ENCODE measurements at regions not wholly inside any gene's neighbourhood (a gene's known extent, or its start where the extent isn't known, plus 50 kb on each side); places are given as distances from the start of the nearest gene placed in this dataset.

GRCh38 chr12:108048686-108049085 lies 80.4 kb upstream of the WSCD2 start:
- no peak overlapping the region for H3K27ac ChIP-seq
- no peaks in the 10 kb centered on the region for H3K36me3 ChIP-seq
- TF ChIP-seq POLR2A (IDR thresholded peaks at IDR 0.05): no peak
- TF ChIP-seq, protein P1, sequence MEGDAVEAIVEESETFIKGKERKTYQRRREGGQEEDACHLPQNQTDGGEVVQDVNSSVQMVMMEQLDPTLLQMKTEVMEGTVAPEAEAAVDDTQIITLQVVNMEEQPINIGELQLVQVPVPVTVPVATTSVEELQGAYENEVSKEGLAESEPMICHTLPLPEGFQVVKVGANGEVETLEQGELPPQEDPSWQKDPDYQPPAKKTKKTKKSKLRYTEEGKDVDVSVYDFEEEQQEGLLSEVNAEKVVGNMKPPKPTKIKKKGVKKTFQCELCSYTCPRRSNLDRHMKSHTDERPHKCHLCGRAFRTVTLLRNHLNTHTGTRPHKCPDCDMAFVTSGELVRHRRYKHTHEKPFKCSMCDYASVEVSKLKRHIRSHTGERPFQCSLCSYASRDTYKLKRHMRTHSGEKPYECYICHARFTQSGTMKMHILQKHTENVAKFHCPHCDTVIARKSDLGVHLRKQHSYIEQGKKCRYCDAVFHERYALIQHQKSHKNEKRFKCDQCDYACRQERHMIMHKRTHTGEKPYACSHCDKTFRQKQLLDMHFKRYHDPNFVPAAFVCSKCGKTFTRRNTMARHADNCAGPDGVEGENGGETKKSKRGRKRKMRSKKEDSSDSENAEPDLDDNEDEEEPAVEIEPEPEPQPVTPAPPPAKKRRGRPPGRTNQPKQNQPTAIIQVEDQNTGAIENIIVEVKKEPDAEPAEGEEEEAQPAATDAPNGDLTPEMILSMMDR (IDR thresholded peaks at IDR 0.05 in 4 of 5, conservative IDR thresholded peaks at IDR 0.05 in 1 of 5): no peak
- ATAC-seq: no peak
- no peaks in the 10 kb centered on the region for H3K9me3 ChIP-seq
- intact Hi-C loops (cut with DNase I; ENCODE audit: low total_unique reads) (no loop called here), in situ Hi-C loops (cut with MboI; ENCODE audit: low sequenced_read_pairs in 4 of 4) (no loop called here)
- no peak overlapping the region for H3K4me3 ChIP-seq
- H3K4me1 ChIP-seq: no peaks in the 10 kb centered on the region
- no peaks in the 10 kb centered on the region for H3K27me3 ChIP-seq
- DNase-seq: no peak

DNA sequence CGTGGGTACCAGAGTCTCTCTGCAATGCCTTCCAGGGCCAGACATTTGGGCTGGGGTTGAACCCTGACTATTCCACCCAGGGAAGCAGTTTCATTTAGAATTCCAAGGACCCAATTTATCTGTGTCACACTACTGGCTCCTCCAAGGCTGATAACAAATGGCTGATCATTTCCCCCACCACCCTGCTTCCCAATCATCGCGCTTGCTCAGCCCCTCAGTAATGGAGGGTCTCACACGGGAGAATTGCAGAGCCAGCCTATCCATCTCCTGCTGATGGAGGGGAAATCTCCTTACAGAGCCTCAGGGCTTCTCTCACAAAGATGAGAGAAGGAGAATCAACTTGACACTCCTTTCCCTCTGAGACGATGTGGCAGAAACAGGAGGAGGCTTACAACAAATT lies 78.4 kb upstream of the WSCD2 start:
- no peak for DNase-seq
- no peaks in the 10 kb centered on the region for H3K9me3 ChIP-seq
- in situ Hi-C loops (cut with MboI; ENCODE audit: low sequenced_read_pairs in 4 of 4): no loop called here

GRCh38 chr12:108052260-108052659 lies 76.8 kb upstream of the WSCD2 start:
- TF ChIP-seq, protein P1 (IDR thresholded peaks at IDR 0.05 in 4 of 5, conservative IDR thresholded peaks at IDR 0.05 in 1 of 5): no peak
- no peak for TF ChIP-seq POLR2A (IDR thresholded peaks at IDR 0.05)
- DNase-seq: no peak
- H3K4me1 ChIP-seq: no peaks in the 10 kb centered on the region
- ATAC-seq: no peak
- H3K27ac ChIP-seq: no peak overlapping the region
- no peaks in the 10 kb centered on the region for H3K36me3 ChIP-seq
- no peak overlapping the region for H3K4me3 ChIP-seq
- in situ Hi-C loops (cut with MboI; ENCODE audit: low sequenced_read_pairs in 4 of 4) (no loop called here), intact Hi-C loops (cut with DNase I; ENCODE audit: low total_unique reads) (no loop called here)
- H3K27me3 ChIP-seq: no peaks in the 10 kb centered on the region
- H3K9me3 ChIP-seq: no peaks in the 10 kb centered on the region

More for the DNA sequence above, 78.4 kb upstream of the WSCD2 start:
- H3K4me1 ChIP-seq: no peaks in the 10 kb centered on the region
- no peaks in the 10 kb centered on the region for H3K36me3 ChIP-seq
- no peak for ATAC-seq
- no peak for TF ChIP-seq POLR2A (IDR thresholded peaks at IDR 0.05)
- TF ChIP-seq, protein P1 (IDR thresholded peaks at IDR 0.05 in 4 of 5, conservative IDR thresholded peaks at IDR 0.05 in 1 of 5): no peak
- H3K27ac ChIP-seq: no peak overlapping the region
- no peaks in the 10 kb centered on the region for H3K27me3 ChIP-seq
- H3K4me3 ChIP-seq: no peak overlapping the region
- intact Hi-C loops (cut with DNase I; ENCODE audit: low total_unique reads): no loop called here

- Histone ChIP-seq H3K27me3 (no peaks in the 10 kb centered on the region), H3K4me1 (no peaks in the 10 kb centered on the region), H3K9me3 (no peaks in the 10 kb centered on the region), H3K4me3 (no peak overlapping the region), H3K36me3 (no peaks in the 10 kb centered on the region), H3K27ac (no peak overlapping the region)
- in situ Hi-C loops (cut with MboI; ENCODE audit: low sequenced_read_pairs in 4 of 4): no loop called here
- DNase-seq (no peak), ATAC-seq (no peak)
- no peak for TF ChIP-seq POLR2A (IDR thresholded peaks at IDR 0.05)
- TF ChIP-seq, protein P1 (IDR thresholded peaks at IDR 0.05 in 4 of 5, conservative IDR thresholded peaks at IDR 0.05 in 1 of 5): no peak
- intact Hi-C loops (cut with DNase I; ENCODE audit: low total_unique reads): no loop called here
Measured at GRCh38 chr12:108053512-108053911, 75.6 kb upstream of the WSCD2 start.

GRCh38 chr12:108054496-108054895 lies 74.6 kb upstream of the WSCD2 start:
- H3K27ac ChIP-seq: no peak overlapping the region
- DNase-seq (no peak), ATAC-seq (no peak)
- no peak overlapping the region for H3K4me3 ChIP-seq
- intact Hi-C loops (cut with DNase I; ENCODE audit: low total_unique reads) (no loop called here), in situ Hi-C loops (cut with MboI; ENCODE audit: low sequenced_read_pairs in 4 of 4) (no loop called here)
- no peaks in the 10 kb centered on the region for H3K36me3 ChIP-seq
- no peaks in the 10 kb centered on the region for H3K9me3 ChIP-seq
- H3K27me3 ChIP-seq: peaks cover 0 to 5% (median 0%) of the 10 kb centered on the region in 3 donors
- TF ChIP-seq POLR2A (IDR thresholded peaks at IDR 0.05): no peak
- TF ChIP-seq, protein P1 (IDR thresholded peaks at IDR 0.05 in 4 of 5, conservative IDR thresholded peaks at IDR 0.05 in 1 of 5): no peak
- no peaks in the 10 kb centered on the region for H3K4me1 ChIP-seq

Measured in gastrocnemius medialis (tissue), 4 donors.